GM18868 (cell line): ENCODE measurements at regions not wholly inside any gene's neighbourhood (a gene's known extent, or its start where the extent isn't known, plus 50 kb on each side); places are given as distances from the start of the nearest gene placed in this dataset.

Experiments
- ATAC-seq: cut with Tn5 transposase; IDR thresholded peaks from one replicate; pipeline ENCODE4 v1.9.1; 2021; ENCODE audit warnings: mild to moderate bottlenecking, moderate library complexity; ENCODE audit not compliant: unreplicated experiment

DNA sequence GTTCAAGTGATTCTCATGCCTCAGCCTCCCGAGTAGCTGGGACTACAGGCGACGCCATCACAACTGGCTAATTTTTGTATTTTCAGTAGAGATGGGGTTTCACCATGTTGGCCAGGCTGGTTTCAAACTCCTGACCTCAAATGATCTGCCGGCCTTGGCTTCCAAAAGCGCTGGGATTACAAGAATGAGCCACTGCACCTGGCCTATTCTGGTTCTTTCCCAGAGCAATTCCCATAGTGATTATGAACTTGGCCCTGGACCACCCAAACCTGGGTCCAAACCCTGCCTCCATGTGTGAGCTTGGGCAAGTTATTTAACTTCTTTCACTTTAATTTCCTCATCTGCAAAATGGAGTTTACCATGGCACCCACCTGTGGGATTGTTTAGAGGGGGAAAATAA, 61.5 kb upstream of the HEPHL1 start:
- no peak for ATAC-seq

DNA sequence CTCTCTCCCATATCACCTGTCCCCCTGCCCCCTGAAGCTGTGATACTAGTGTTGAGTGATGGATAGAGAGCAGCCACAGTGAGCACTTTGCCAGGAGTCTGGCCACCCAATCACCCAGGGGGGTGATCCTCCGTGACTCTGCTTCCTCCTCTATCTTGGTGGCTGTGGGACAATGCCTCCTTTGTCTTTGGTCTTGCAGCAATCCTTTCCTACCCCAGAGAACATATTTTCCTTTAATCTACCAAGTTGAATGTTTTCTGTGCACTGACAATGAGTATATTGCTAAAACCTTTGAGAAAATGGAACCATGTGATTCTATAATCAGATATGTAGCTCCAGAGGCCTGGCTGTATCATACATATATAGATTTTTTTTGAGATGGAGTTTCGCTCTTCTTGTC, 58.1 kb upstream of the HEPHL1 start:
- ATAC-seq, result no peak

DNA sequence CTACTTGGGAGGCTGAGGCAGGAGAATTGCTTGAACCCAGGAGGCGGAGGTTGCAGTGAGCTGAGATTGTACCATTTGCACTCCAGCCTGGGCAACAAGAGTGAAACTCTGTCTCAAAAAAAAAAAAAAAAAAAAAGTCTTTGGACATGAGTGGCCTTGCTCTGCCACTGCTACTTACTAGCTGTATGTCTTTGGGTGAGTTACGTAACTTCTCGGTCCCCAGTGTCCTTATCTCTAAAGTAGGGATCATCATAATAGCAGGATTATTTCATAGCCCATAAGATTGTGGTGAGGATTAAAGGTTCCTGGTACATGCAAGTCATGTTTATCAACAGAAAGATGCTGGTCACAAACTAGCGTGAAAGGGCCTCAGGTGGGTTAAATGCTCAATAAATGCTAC, 53.9 kb upstream of the HEPHL1 start:
- no peak for ATAC-seq

DNA sequence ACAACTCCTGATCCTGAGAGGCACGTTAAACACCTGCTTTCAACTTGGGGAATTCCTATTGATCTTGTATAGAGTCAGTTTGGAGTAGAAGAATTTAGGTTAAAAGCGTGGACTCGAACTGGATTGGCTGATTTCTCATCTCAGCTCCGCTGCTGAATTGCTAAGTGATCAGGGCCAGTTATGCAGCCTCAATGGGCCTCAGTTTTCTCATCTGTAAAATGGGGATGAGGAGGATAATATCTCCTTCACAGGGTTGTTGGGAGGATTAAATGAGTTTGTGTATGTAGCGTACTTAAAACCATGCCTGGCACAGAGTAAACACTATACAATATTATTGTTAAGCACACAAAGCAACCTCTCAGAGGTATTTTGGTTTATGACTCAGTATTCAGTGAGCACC, 53.2 kb upstream of the HEPHL1 start:
- ATAC-seq, result no peak

DNA sequence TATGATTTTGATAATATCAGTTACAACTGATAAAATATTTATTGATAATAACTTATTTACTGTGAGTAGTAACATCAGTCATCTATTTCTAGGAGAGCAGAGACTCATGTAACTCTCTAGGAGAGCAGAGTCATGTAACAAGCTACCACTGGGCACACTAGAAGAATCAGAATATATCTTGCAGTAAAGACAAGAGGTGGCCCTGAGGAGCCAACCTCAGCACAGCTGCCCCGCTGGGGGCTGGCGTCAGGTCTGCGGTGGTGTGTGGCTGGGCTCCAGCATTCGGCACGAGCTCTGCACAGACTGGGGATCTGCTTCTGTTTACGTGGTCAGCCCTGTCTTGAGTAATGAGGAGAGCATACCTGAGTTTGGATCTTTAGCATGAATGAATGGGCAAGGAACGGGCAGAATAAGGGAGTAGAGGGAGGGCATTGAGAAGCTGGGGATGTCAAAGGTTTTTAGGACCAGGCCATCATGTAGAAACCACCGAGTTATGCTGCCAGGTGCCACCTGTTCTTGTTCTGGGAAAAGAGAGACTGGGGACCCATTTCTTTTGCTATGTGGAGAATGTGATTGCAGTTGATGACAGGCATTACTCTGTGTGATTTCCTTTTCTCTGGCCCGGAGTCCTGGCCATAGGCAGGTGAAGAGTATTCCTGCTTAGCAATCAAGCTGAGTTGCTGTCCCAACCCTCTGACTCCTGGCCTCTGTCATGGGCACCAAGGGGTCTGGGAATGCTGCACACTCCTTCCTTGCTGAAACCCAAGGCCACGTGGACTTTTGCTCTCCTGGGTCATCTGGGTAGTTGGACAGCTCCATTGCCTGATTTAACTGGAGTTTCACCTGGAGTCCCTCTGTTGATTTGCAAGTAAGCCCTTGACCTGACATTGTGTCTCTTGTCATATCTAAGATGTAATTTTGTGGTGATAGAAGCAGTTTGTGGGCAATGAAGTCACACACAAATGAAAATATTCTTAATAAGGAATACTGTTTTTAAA, 50.9 kb upstream of the HEPHL1 start:
- ATAC-seq, result no peak
